K562 (cell line): ENCODE measurements at regions not wholly inside any gene's neighbourhood (a gene's known extent, or its start where the extent isn't known, plus 50 kb on each side); places are given as distances from the start of the nearest gene placed in this dataset.

ENCODE experiments used
- CUX1 ChIP-seq: fragments of 200-800 bp; sonication (Bioruptor generic); IDR thresholded peaks from 2 replicates; pipeline ENCODE4 v1.6.1; 2016; ENCODE audit warnings: missing genetic modification characterization, missing compliant biosample characterization
- MAZ ChIP-seq, 2 experiments: fragments of 450-650 bp in 1 of 2; sonication (generic) in 1 of 2; formaldehyde crosslinking; IDR thresholded peaks in 1 of 2; conservative IDR thresholded peaks in 1 of 2; 2 replicates each; pipeline versions ENCODE4 v1.4.0 to v1.5.0; 2020; ENCODE audit warnings: mild to moderate bottlenecking in 1 of 2, missing genetic modification reagents in 1 of 2

DNA sequence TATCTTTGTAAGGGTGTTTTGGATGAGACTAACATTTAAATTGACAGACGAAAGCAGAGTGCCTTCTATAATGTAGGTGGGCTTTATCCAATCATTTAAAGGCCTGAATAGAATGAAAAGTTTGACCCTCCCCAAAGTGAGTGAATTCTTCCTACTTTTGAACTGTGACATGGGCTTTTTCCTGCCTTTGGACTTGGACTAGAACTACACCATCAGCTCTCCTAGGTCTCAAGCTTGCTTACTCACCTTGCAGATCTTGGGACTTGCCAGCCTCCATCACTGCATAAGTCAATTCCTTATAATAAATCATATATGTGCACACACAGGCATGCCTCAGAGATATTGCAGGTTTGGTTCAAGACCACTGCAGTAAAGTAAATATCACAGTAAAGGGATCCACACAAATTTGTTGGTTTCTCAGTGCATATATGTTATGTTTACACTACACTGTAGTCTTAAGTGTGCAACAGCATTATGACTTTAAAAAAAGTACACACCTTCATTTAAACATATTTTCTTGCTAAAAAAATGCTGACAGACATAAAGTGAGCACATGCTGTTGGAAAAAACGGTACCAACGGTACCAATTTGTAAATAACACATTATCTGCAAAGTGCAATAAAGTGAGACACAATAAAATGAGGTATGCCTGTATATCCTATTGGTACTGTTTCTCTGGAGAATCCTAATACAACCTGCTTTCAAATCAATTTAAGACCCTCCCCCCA lies 51.6 kb upstream of the ATF3 start (continued):
- TF ChIP-seq MAZ (CRISPR knock-in tag; conservative IDR thresholded peaks at IDR 0.05 in 1 of 2, IDR thresholded peaks at IDR 0.05 in 1 of 2) (no peak), CUX1 (CRISPR knock-in tag) (no peak)
